Type B pancreatic cell (in vitro differentiated cells): ENCODE measurements at regions not wholly inside any gene's neighbourhood (a gene's known extent, or its start where the extent isn't known, plus 50 kb on each side); places are given as distances from the start of the nearest gene placed in this dataset.

Experiments
- DNase-seq: peaks from one replicate; pipeline ENCODE4 v3.0.0; 2021; ENCODE audit warnings: mixed read lengths; ENCODE audit not compliant: unreplicated experiment; ENCODE audit errors: extremely low spot score
- H3K27ac Mint-ChIP-seq: 2 replicates; pipeline ENCODE4 v1.8.0; 2021; ENCODE audit warnings: mild to moderate bottlenecking, mixed read lengths
- H3K27me3 Mint-ChIP-seq: 2 replicates; pipeline ENCODE4 v1.8.0; 2021; ENCODE audit warnings: mixed read lengths
- H3K36me3 Mint-ChIP-seq: 2 replicates; pipeline ENCODE4 v1.8.0; 2021; ENCODE audit warnings: mixed read lengths
- H3K4me1 Mint-ChIP-seq: one replicate; pipeline ENCODE4 v1.8.0; 2021; ENCODE audit warnings: mixed read lengths; ENCODE audit not compliant: unreplicated experiment
- H3K4me3 Mint-ChIP-seq: 2 replicates; pipeline ENCODE4 v1.8.0; 2021; ENCODE audit warnings: mild to moderate bottlenecking, mixed read lengths
- H3K9me3 Mint-ChIP-seq: 2 replicates; pipeline ENCODE4 v1.8.0; 2021; ENCODE audit warnings: mixed read lengths
- TF ChIP-seq, protein P1 (sequence below): fragments of 200-600 bp; sonication (generic); conservative IDR thresholded peaks from 2 replicates; pipeline ENCODE4 v1.5.0; 2021; ENCODE audit warnings: antibody characterized with exemption, mild to moderate bottlenecking

DNA sequence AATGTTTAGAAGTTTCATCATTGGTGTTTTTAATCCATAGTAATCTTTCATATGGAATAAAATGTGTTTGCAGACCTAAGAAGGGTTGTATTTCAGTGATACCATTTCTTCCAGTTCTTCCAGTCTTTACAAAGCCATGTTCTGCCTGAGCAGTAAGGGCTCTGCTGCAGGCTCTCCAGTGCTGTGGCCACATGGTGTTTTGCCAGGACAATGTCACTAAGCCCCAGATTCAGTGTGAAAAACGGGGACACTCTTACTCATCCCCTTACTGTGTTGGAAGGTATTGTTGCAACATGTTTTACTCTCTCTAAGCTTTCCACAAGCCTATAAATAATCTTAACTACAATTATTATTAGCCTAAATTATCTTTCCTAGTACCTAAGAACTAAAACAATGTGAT is 481.4 kb upstream of the CDH7 start:
- no peak overlapping the region for H3K4me3 Mint-ChIP-seq
- no peaks in the 10 kb centered on the region for H3K27me3 Mint-ChIP-seq
- no peak for DNase-seq
- no peak overlapping the region for H3K27ac Mint-ChIP-seq
- no peaks in the 10 kb centered on the region for H3K36me3 Mint-ChIP-seq
- TF ChIP-seq, protein P1, sequence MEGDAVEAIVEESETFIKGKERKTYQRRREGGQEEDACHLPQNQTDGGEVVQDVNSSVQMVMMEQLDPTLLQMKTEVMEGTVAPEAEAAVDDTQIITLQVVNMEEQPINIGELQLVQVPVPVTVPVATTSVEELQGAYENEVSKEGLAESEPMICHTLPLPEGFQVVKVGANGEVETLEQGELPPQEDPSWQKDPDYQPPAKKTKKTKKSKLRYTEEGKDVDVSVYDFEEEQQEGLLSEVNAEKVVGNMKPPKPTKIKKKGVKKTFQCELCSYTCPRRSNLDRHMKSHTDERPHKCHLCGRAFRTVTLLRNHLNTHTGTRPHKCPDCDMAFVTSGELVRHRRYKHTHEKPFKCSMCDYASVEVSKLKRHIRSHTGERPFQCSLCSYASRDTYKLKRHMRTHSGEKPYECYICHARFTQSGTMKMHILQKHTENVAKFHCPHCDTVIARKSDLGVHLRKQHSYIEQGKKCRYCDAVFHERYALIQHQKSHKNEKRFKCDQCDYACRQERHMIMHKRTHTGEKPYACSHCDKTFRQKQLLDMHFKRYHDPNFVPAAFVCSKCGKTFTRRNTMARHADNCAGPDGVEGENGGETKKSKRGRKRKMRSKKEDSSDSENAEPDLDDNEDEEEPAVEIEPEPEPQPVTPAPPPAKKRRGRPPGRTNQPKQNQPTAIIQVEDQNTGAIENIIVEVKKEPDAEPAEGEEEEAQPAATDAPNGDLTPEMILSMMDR: no peak
- H3K4me1 Mint-ChIP-seq: no peaks in the 10 kb centered on the region
- no peaks in the 10 kb centered on the region for H3K9me3 Mint-ChIP-seq

DNA sequence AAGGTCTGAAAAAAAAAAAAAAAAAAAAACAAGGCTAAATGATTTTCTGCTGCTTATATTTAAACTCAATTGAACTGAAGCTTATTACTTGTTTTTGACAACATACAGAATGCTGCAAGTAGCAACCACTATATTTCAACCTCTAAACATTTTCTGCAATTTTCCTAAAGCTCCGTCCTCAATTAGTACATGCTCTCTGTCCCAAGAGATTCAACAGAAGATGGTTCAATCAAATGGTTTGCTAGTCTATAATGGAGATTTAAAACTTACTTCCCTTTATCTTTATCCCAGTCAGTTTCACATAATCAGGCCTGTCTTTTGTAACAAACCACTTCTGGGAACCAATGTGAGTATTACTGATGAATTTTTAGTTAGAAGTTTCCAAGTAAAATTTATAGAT is 485.1 kb upstream of the CDH7 start:
- H3K4me3 Mint-ChIP-seq: no peak overlapping the region
- no peak overlapping the region for H3K27ac Mint-ChIP-seq
- no peaks in the 10 kb centered on the region for H3K9me3 Mint-ChIP-seq
- no peak for DNase-seq
- H3K36me3 Mint-ChIP-seq: no peaks in the 10 kb centered on the region
- H3K4me1 Mint-ChIP-seq: no peaks in the 10 kb centered on the region
- TF ChIP-seq, protein P1: no peak
- H3K27me3 Mint-ChIP-seq: no peaks in the 10 kb centered on the region

DNA sequence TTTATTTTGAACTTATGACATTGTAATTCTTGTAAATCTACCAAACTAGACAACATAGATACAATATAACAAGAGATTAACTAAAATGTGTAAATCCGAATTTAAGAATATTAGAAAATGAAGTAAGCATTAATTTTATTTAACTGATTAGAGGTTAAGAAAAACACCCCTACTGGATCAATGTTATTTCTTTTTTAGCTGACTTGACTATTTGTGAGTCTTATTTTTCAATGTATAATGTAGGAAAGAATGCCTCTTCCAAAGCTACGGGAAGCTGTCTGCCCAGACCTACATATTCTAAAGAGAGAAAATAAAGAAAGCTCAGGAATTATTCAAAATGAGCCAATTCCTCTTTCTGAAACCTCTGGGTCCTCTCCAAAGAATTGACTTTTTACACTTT is 490.8 kb upstream of the CDH7 start:
- Mint-ChIP-seq H3K27ac (no peak overlapping the region), H3K36me3 (no peaks in the 10 kb centered on the region), H3K4me1 (no peaks in the 10 kb centered on the region), H3K27me3 (no peaks in the 10 kb centered on the region), H3K9me3 (no peaks in the 10 kb centered on the region), H3K4me3 (no peak overlapping the region)
- no peak for DNase-seq
- TF ChIP-seq, protein P1: no peak

DNA sequence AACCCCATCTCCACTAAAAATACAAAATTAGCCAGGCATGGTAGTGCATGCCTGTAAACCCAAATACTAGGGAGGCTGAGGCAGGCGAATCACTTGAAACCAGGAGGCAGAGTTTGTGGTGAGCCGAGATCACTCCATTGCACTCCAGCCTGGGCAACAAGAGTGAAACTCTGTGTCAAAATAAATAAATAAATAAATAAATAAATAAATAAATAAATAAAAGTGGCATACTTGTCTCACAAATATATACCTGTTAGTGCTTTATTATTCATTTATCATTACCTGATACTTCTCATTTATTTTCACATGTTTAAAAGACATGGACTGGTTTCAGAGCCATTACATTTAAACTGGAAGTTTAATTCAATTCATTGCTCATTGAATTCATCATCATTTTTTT is 491.4 kb upstream of the CDH7 start:
- H3K9me3 Mint-ChIP-seq: no peaks in the 10 kb centered on the region
- H3K4me3 Mint-ChIP-seq: no peak overlapping the region
- no peaks in the 10 kb centered on the region for H3K36me3 Mint-ChIP-seq
- no peak for DNase-seq
- H3K27me3 Mint-ChIP-seq: no peaks in the 10 kb centered on the region
- H3K27ac Mint-ChIP-seq: no peak overlapping the region
- TF ChIP-seq, protein P1: no peak
- H3K4me1 Mint-ChIP-seq: no peaks in the 10 kb centered on the region

DNA sequence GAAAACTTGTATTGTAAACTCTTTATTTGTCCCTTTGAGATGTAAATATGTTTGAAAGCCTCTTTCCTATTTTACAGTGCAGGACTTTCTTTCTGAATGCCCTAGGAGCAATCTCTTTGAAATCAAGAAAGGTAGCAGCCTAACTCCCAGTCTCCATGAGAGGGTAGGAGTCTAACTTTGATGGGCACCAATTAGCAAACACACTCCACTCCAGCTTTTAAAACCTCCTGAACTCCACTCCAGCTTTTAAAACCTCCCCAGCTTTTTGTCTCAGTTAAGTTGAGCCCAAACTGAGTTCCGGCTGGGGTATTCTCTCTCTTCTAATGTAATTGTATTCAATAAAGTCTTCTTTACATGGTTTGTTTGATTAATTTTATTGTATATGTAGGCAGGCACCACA is 493.7 kb upstream of the CDH7 start:
- no peaks in the 10 kb centered on the region for H3K9me3 Mint-ChIP-seq
- no peak overlapping the region for H3K27ac Mint-ChIP-seq
- TF ChIP-seq, protein P1: no peak
- no peaks in the 10 kb centered on the region for H3K36me3 Mint-ChIP-seq
- no peak overlapping the region for H3K4me3 Mint-ChIP-seq
- no peaks in the 10 kb centered on the region for H3K4me1 Mint-ChIP-seq
- DNase-seq: no peak
- no peaks in the 10 kb centered on the region for H3K27me3 Mint-ChIP-seq

DNA sequence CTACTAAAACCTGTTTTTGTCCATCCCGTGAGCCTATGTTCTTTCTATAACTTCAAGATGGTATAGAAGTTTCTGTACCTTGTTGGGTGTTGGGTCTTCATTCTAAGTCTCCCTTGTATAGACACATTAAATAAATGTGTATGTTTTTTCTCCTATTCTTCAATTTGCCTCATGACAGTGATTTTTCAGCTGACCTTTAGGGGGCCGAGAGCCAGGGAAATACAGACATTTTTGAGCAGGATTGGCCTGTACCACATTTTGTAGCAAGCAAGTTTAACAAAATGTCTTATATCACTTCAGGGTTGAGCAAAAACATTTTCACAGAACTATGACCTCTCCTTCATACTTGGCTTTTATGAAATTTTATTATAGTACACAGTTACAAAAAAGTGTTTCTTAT is 495.4 kb upstream of the CDH7 start:
- DNase-seq: no peak
- TF ChIP-seq, protein P1: peak; percentile 56
- H3K4me1 Mint-ChIP-seq: no peaks in the 10 kb centered on the region
- H3K27ac Mint-ChIP-seq: no peak overlapping the region
- no peaks in the 10 kb centered on the region for H3K9me3 Mint-ChIP-seq
- no peak overlapping the region for H3K4me3 Mint-ChIP-seq
- H3K36me3 Mint-ChIP-seq: no peaks in the 10 kb centered on the region
- H3K27me3 Mint-ChIP-seq: no peaks in the 10 kb centered on the region
